PC-3 (cell line): ENCODE measurements at regions not wholly inside any gene's neighbourhood (a gene's known extent, or its start where the extent isn't known, plus 50 kb on each side); places are given as distances from the start of the nearest gene placed in this dataset.
"Not testable (repeated sequence)": the region's sequence is repeated elsewhere in the genome, so short reads cannot be mapped to it uniquely, and the experiment has no call there.

ENCODE experiments used
- ATAC-seq: fragments of 200-7000 bp; cut with Tn5 transposase; 2 replicates; pipeline ENCODE4 v1.9.1; 2020; ENCODE audit warnings: mild to moderate bottlenecking, moderate library complexity
- BruUV-seq: library from RNA; stranded (reverse); fragments of 400-500 nt; replicated peaks from 2 replicates; lab custom pipeline; 2021; lab: Mats Ljungman, UMichigan
- CTCF ChIA-PET: fragments of 300-600 bp; sonication (Branson Sonifier 250); formaldehyde crosslinking; loops from one replicate; lab custom pipeline; 2022; ENCODE audit warnings: antibody characterized with exemption; lab: Charles Lee
- POLR2A ChIA-PET: fragments of 300-600 bp; sonication (Branson Sonifier 250); formaldehyde crosslinking; loops from one replicate; lab custom pipeline; 2022; ENCODE audit warnings: antibody characterized with exemption; ENCODE audit not compliant: unreplicated experiment; lab: Charles Lee
- DNase-seq: peaks from one replicate; pipeline ENCODE4 v3.0.0-alpha.2; 2015
- H2AFZ ChIP-seq: fragments of 300-600 bp; sonication (generic); 2 replicates; pipeline ENCODE4 v1.6.0; 2016; ENCODE audit warnings: antibody characterized with exemption, low read length
- H3F3A ChIP-seq: fragments of 300-600 bp; sonication (generic); one replicate; pipeline ENCODE4 v1.6.0; 2017; ENCODE audit warnings: antibody characterized with exemption, low read length, control low read depth, mild to moderate bottlenecking; ENCODE audit not compliant: unreplicated experiment
- H3K27ac ChIP-seq: fragments of 300-600 bp; sonication (generic); 2 replicates; pipeline ENCODE4 v1.5.1; 2016; ENCODE audit warnings: mild to moderate bottlenecking, low read length
- H3K27me3 ChIP-seq: fragments of 300-600 bp; sonication (generic); 2 replicates; pipeline ENCODE4 v1.6.1; 2016; ENCODE audit warnings: low read length, mixed read lengths
- H3K36me3 ChIP-seq: fragments of 300-600 bp; sonication (generic); 2 replicates; pipeline ENCODE4 v1.6.1; 2016; ENCODE audit warnings: low read depth, mixed run types, low read length, mixed read lengths
- H3K4me1 ChIP-seq: fragments of 300-600 bp; sonication (generic); 2 replicates; pipeline ENCODE4 v1.5.1; 2016; ENCODE audit warnings: low read length; ENCODE audit not compliant: insufficient read depth
- H3K4me2 ChIP-seq: fragments of 300-600 bp; sonication (generic); 2 replicates; pipeline ENCODE4 v1.6.0; 2016; ENCODE audit warnings: low read length
- H3K4me3 ChIP-seq: fragments of 300-600 bp; sonication (generic); 2 replicates; pipeline ENCODE4 v1.5.1; 2016; ENCODE audit warnings: mild to moderate bottlenecking, low read length, mixed read lengths
- H3K79me2 ChIP-seq: fragments of 300-600 bp; sonication (generic); 2 replicates; pipeline ENCODE4 v1.6.1; 2017; ENCODE audit warnings: low read length, mixed read lengths
- H3K9ac ChIP-seq: fragments of 300-600 bp; sonication (generic); 2 replicates; pipeline ENCODE4 v1.6.0; 2016; ENCODE audit warnings: mild to moderate bottlenecking, low read length
- H3K9me2 ChIP-seq: fragments of 300-600 bp; sonication (generic); replicated peaks from 2 replicates; pipeline ENCODE4 v1.6.1; 2016; ENCODE audit warnings: mixed run types, low read length, mixed read lengths
- H3K9me3 ChIP-seq: fragments of 300-600 bp; sonication (generic); 2 replicates; pipeline ENCODE4 v1.6.1; 2016; ENCODE audit warnings: low read length, mixed read lengths
- H4K20me1 ChIP-seq: fragments of 300-600 bp; sonication (generic); 2 replicates; pipeline ENCODE4 v1.6.1; 2016; ENCODE audit warnings: low read length, mixed read lengths
- EZH2 ChIP-seq: fragments of 300-600 bp; sonication (generic); IDR thresholded peaks from one replicate; pipeline ENCODE4 v1.6.1; 2017; ENCODE audit warnings: antibody characterized with exemption, mild to moderate bottlenecking, low read length; ENCODE audit not compliant: unreplicated experiment
- EZH2phosphoT487 ChIP-seq: fragments of 300-600 bp; sonication (generic); IDR thresholded peaks from 2 replicates; pipeline ENCODE4 v1.6.1; 2018; ENCODE audit warnings: mild to moderate bottlenecking, antibody characterized with exemption, low read length, borderline replicate concordance
- intact Hi-C: fragments of 100-400 bp; cut with micrococcal nuclease; formaldehyde crosslinking; loops from 2 replicates; pipeline ENCODE4 v1.9.0; 2023
- TF ChIP-seq, protein P1 (sequence below): fragments of 300-600 bp; sonication (generic); conservative IDR thresholded peaks from 2 replicates; pipeline ENCODE4 v1.5.1; 2017; ENCODE audit warnings: antibody characterized with exemption, low read depth, mild to moderate bottlenecking, low read length

DNA sequence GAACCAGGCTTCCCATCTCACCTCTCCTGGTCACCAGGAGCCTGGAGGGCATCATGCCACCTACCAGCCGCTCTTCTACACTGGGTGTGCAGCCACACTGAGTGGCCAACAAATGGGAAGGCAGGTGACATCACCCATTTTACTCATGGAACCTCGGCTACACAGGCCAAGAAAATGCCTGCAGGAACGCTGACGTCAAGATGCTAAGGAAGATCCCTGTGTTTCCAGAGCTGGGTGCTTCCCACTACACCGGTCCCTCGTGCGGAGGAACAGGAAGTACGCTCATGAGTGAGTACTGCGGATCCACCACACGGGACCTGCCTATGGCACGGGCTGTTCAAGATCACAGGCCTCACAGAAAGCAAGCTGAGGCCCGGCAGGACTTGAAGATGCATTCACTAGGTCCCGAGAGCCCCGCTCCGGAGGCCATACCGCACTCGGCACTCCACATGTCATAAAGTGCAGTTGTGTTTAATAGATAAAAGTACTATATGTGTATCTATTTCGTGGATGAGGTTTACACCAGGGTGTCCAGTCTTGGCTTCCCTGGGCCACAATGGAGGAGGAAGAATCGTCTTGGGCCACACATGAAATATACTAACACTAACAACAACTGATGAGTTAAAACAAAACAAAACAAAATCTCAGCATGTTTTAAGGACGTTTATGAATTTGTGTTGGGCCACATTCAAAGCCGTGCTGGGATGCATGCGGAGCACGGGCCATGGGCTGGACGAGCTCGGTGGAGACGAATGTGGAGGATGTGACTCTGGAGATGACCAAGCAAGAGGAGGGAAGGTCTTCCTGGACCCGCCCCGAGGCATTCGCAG lies 257.9 kb downstream of the THBS2 start:
- H2AFZ ChIP-seq: no peak overlapping the region
- CTCF ChIA-PET: no interaction called here
- intact Hi-C loops: no loop called here
- no peak overlapping the region for H3K4me2 ChIP-seq
- H3K36me3 ChIP-seq: no peaks in the 10 kb centered on the region
- no peaks in the 10 kb centered on the region for H3K4me1 ChIP-seq
- no peak overlapping the region for H3K4me3 ChIP-seq
- no peak for TF ChIP-seq EZH2phosphoT487
- TF ChIP-seq, protein P1, sequence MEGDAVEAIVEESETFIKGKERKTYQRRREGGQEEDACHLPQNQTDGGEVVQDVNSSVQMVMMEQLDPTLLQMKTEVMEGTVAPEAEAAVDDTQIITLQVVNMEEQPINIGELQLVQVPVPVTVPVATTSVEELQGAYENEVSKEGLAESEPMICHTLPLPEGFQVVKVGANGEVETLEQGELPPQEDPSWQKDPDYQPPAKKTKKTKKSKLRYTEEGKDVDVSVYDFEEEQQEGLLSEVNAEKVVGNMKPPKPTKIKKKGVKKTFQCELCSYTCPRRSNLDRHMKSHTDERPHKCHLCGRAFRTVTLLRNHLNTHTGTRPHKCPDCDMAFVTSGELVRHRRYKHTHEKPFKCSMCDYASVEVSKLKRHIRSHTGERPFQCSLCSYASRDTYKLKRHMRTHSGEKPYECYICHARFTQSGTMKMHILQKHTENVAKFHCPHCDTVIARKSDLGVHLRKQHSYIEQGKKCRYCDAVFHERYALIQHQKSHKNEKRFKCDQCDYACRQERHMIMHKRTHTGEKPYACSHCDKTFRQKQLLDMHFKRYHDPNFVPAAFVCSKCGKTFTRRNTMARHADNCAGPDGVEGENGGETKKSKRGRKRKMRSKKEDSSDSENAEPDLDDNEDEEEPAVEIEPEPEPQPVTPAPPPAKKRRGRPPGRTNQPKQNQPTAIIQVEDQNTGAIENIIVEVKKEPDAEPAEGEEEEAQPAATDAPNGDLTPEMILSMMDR: no peak
- TF ChIP-seq EZH2: no peak
- BruUV-seq: no TSS peak
- H3K9me2 ChIP-seq: no peaks in the 10 kb centered on the region
- H3F3A ChIP-seq: no peaks in the 10 kb centered on the region
- H3K9ac ChIP-seq: no peak overlapping the region
- no peaks in the 10 kb centered on the region for H3K79me2 ChIP-seq
- H3K27me3 ChIP-seq: no peaks in the 10 kb centered on the region; the same call in 1 of the 2 replicates
- no peaks in the 10 kb centered on the region for H3K9me3 ChIP-seq
- POLR2A ChIA-PET: no interaction called here
- H3K27ac ChIP-seq: no peak overlapping the region
- H4K20me1 ChIP-seq: no peaks in the 10 kb centered on the region
- no peak for ATAC-seq
- no peak for DNase-seq

DNA sequence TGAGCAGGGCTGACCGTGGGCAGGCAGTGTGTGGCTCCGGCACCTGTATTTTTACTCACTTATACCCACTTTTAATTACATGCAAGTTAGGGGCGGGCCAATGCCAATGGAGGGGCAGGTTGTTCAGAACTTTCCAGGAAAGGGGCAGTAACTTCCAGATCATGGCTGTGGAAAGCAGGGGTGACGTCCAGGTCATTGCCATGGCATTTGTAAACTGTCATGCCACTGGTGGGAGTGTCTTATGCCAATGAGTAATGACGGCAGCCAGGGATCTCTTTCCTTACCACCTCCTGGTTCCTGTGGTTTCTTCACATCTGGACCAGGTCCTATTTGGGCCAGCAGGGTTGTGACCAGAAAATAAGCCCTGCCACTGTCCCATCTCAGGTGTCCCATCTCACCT lies 258.7 kb downstream of the THBS2 start:
- DNase-seq: no peak
- Histone ChIP-seq H3K79me2 (no peaks in the 10 kb centered on the region), H3K9me3 (no peaks in the 10 kb centered on the region), H3K4me1 (no peaks in the 10 kb centered on the region), H3K36me3 (no peaks in the 10 kb centered on the region), H3K27me3 (no peaks in the 10 kb centered on the region; the same call in 1 of the 2 replicates), H3K27ac (no peak overlapping the region), H3F3A (no peaks in the 10 kb centered on the region), H2AFZ (no peak overlapping the region), H3K9me2 (no peaks in the 10 kb centered on the region), H3K4me3 (no peak overlapping the region), H3K4me2 (no peak overlapping the region), H3K9ac (no peak overlapping the region), H4K20me1 (no peaks in the 10 kb centered on the region)
- CTCF ChIA-PET: no interaction called here
- POLR2A ChIA-PET: no interaction called here
- intact Hi-C loops: no loop called here
- TF ChIP-seq EZH2phosphoT487: no peak
- ATAC-seq: no peak
- BruUV-seq: no TSS peak

DNA sequence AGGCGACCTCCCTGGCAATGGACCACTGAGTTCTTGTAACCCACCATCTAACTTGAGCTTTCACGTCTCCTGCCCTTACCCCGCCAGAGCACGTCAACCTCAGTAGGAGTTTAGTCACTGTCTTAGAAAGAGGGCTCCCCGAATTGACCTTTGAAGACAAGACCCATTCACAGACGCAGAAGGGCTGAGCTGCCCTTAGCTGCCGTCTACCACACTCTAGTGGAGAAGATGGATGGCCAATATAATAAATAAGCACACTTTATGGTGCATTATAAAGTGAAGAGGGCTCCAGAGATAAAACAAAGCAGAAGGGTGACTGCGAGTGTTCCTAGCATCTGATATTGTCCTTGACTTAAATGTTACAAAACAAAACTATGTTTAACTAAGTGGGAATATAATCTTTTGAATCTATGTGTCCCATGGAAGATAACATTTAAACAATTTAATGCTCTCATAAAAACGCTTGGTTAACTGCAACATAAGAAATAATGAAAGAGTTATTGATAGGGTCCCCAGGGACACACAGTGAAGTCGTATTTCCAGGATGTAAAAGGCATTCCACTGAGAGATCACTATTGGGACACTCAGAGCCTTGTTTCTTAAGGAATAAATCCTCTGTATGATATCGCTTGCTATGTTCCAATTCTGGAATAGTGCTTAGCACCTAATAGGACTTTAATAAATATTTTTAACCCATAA lies 261.1 kb downstream of the THBS2 start:
- Histone ChIP-seq H3K4me3 (no peak overlapping the region), H3K27ac (no peak overlapping the region), H3K4me1 (no peaks in the 10 kb centered on the region), H3K9ac (no peak overlapping the region), H3F3A (no peaks in the 10 kb centered on the region), H3K9me2 (no peaks in the 10 kb centered on the region), H2AFZ (no peak overlapping the region), H3K79me2 (no peaks in the 10 kb centered on the region), H3K27me3 (no peaks in the 10 kb centered on the region), H3K36me3 (no peaks in the 10 kb centered on the region), H3K9me3 (no peaks in the 10 kb centered on the region), H3K4me2 (no peak overlapping the region), H4K20me1 (no peaks in the 10 kb centered on the region)
- BruUV-seq: no TSS peak
- DNase-seq: no peak
- no peak for TF ChIP-seq EZH2
- ChIA-PET CTCF (no interaction called here), POLR2A (no interaction called here)
- intact Hi-C loops: no loop called here
- no peak for ATAC-seq

DNA sequence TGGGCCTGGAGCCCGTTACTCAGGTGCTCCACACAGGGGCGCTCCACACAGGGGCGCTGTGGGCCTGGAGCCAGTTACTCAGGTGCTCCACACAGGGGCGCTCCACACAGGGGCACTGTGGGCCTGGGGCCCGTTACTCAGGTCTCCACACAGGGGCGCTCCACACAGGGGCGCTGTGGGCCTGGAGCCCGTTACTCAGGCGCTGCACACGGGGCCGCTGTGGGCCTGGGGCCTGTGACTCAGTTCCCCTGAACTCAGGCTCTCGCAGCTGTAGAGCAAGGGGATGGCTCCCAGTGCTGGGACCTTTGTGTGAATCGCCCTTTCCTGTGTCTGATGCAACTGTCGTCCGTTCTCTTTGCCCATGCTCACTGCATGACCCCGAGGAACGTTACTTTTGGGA lies 262.0 kb downstream of the THBS2 start:
- intact Hi-C loops, POLR2A ChIA-PET: not testable (repeated sequence)

More for the DNA sequence above, 262.0 kb downstream of the THBS2 start:
- H3F3A ChIP-seq, H3K36me3 ChIP-seq, H3K4me2 ChIP-seq, BruUV-seq, H4K20me1 ChIP-seq, H3K9me3 ChIP-seq, H3K27ac ChIP-seq, ATAC-seq, H3K9me2 ChIP-seq, H3K79me2 ChIP-seq, CTCF ChIA-PET, H3K9ac ChIP-seq, DNase-seq, H3K27me3 ChIP-seq, H2AFZ ChIP-seq, H3K4me1 ChIP-seq, H3K4me3 ChIP-seq: not testable (repeated sequence)
